Activated naive CD8-positive, alpha-beta T cell treated with anti-CD3 and anti-CD28 coated beads, Interleukin-2, amount 50 U/mL, for 24 hours (primary cell): ENCODE measurements at regions not wholly inside any gene's neighbourhood (a gene's known extent, or its start where the extent isn't known, plus 50 kb on each side); places are given as distances from the start of the nearest gene placed in this dataset.

ENCODE experiments used
- ATAC-seq: fragments of 150-1000 bp; cut with Tn5 transposase; one replicate; pipeline ENCODE4 v1.10.0; 2021
- DNase-seq: peaks from one replicate; pipeline ENCODE4 v3.0.0; 2021
- H3K27ac Mint-ChIP-seq: one replicate; pipeline ENCODE4 v1.8.0; 2021; ENCODE audit warnings: mild to moderate bottlenecking, mixed read lengths
- H3K27me3 Mint-ChIP-seq: one replicate; pipeline ENCODE4 v1.8.0; 2021; ENCODE audit warnings: mixed read lengths
- H3K36me3 Mint-ChIP-seq: one replicate; pipeline ENCODE4 v1.8.0; 2021; ENCODE audit warnings: low read depth, mixed read lengths
- H3K4me1 Mint-ChIP-seq: one replicate; pipeline ENCODE4 v1.8.0; 2021; ENCODE audit warnings: mixed read lengths
- H3K4me3 Mint-ChIP-seq: one replicate; pipeline ENCODE4 v1.8.0; 2021; ENCODE audit warnings: mild to moderate bottlenecking, moderate library complexity, mixed read lengths
- H3K9me3 Mint-ChIP-seq: one replicate; pipeline ENCODE4 v1.8.0; 2021; ENCODE audit warnings: mixed read lengths

GRCh38 chr4:104727643-104728042, 232.9 kb upstream of the CXXC4 start:
- no peaks in the 10 kb centered on the region for H3K27me3 Mint-ChIP-seq
- no peaks in the 10 kb centered on the region for H3K36me3 Mint-ChIP-seq
- H3K4me1 Mint-ChIP-seq: peaks cover 2% of the 10 kb centered on the region
- no peaks in the 10 kb centered on the region for H3K9me3 Mint-ChIP-seq
- H3K27ac Mint-ChIP-seq: no peak overlapping the region
- no peak overlapping the region for H3K4me3 Mint-ChIP-seq
- no peak for ATAC-seq
- no peak for DNase-seq

DNA sequence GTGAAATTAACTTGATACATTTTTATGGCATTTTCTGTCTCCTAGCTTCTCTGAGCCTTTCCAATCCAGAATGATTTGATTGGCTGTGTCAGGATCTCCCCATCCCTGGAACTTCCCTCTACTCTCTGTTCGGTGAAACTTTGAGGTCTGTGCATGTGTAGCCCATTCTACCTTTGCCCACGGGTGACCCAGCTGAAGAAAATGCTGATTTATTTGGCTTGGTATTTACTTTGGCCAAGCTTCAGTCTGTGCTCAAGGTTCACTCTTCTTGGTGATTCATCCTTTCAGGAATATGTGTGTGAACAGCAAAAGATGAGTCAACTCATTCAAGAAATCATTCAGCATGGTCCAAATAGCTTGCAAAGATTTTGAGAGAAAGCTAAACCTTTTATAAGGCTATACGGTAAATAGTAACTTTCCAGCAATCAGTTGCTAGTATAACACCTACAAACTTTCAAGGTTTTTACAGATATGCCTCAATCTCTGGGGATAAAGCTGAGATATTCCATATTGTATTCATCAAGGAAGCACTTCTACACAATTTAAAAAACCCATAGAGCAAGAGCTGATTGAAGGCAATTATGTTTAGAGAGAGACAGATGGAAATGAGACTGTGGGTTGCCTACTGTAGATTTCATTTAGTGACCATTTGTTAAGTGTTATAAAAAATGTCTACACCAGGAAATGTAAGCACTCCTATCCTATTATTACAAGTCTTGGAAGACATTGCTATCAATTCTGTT, 233.9 kb upstream of the CXXC4 start:
- H3K4me1 Mint-ChIP-seq: peaks cover 2% of the 10 kb centered on the region
- DNase-seq (no peak), ATAC-seq (peak; percentile 63)
- peaks cover 4% of the 10 kb centered on the region for H3K27me3 Mint-ChIP-seq
- H3K4me3 Mint-ChIP-seq: no peak overlapping the region
- H3K27ac Mint-ChIP-seq: no peak overlapping the region
- H3K36me3 Mint-ChIP-seq: no peaks in the 10 kb centered on the region
- H3K9me3 Mint-ChIP-seq: no peaks in the 10 kb centered on the region

GRCh38 chr4:104732766-104733165, 238.1 kb upstream of the CXXC4 start:
- Mint-ChIP-seq H3K4me1 (peaks cover 2% of the 10 kb centered on the region), H3K36me3 (no peaks in the 10 kb centered on the region), H3K9me3 (no peaks in the 10 kb centered on the region), H3K4me3 (no peak overlapping the region), H3K27me3 (peaks cover 4% of the 10 kb centered on the region), H3K27ac (no peak overlapping the region)
- ATAC-seq: no peak
- DNase-seq: no peak

DNA sequence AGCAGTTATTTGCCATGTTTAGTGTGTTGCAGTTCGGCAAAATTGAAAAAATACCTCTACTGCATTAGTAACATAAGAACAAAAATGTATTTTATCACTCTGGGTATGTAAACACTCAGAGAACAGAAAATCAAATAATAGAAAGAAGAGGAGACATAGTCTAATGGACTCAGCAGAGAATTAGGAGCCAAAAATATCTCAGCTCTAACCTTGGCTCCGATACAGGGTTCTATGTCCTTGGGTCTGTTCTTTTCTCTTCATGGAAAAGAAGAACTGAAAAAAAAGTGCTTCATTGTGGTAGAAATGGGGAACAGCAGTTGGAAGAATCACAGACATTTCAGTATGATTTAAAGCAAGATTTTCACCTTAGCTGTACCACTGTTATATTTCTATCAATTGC, 240.5 kb upstream of the CXXC4 start:
- Mint-ChIP-seq H3K36me3 (no peaks in the 10 kb centered on the region), H3K27me3 (peaks cover 4% of the 10 kb centered on the region), H3K9me3 (no peaks in the 10 kb centered on the region), H3K27ac (no peak overlapping the region), H3K4me1 (no peaks in the 10 kb centered on the region), H3K4me3 (no peak overlapping the region)
- DNase-seq: no peak
- no peak for ATAC-seq

- ATAC-seq (no peak), DNase-seq (no peak)
- H3K27ac Mint-ChIP-seq: no peak overlapping the region
- H3K4me3 Mint-ChIP-seq: no peak overlapping the region
- no peaks in the 10 kb centered on the region for H3K36me3 Mint-ChIP-seq
- H3K27me3 Mint-ChIP-seq: peaks cover 5% of the 10 kb centered on the region
- no peaks in the 10 kb centered on the region for H3K4me1 Mint-ChIP-seq
- H3K9me3 Mint-ChIP-seq: no peaks in the 10 kb centered on the region
Measured at GRCh38 chr4:104740161-104740560, 245.5 kb upstream of the CXXC4 start.

GRCh38 chr4:104743215-104743653, 248.5 kb upstream of the CXXC4 start:
- H3K36me3 Mint-ChIP-seq: no peaks in the 10 kb centered on the region
- H3K4me3 Mint-ChIP-seq: no peak overlapping the region
- DNase-seq (no peak), ATAC-seq (no peak)
- no peaks in the 10 kb centered on the region for H3K9me3 Mint-ChIP-seq
- no peak overlapping the region for H3K27ac Mint-ChIP-seq
- H3K4me1 Mint-ChIP-seq: no peaks in the 10 kb centered on the region
- H3K27me3 Mint-ChIP-seq: peaks cover 5% of the 10 kb centered on the region

DNA sequence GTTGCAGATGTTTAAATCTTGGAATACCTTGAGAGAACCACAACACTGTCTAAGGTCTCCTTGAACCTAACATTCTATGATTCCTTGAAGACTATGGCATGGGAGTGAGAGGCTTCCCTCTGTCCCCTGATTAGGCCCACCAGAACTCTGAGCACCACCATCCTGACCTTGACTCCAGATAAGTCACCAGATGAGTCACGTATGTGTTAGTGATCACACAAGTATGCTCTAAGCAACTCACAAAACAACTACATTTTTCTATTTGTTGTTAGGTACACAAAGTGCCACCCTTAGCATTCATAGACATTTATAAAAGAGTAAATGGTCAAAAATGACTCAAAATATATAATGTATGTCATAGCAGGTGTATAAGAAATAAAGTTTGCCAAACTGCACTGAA, 252.9 kb upstream of the CXXC4 start:
- no peaks in the 10 kb centered on the region for H3K9me3 Mint-ChIP-seq
- H3K27ac Mint-ChIP-seq: no peak overlapping the region
- peak; percentile 50 for ATAC-seq
- H3K27me3 Mint-ChIP-seq: no peaks in the 10 kb centered on the region
- peaks cover 10% of the 10 kb centered on the region for H3K4me1 Mint-ChIP-seq
- H3K4me3 Mint-ChIP-seq: no peak overlapping the region
- DNase-seq: no peak
- H3K36me3 Mint-ChIP-seq: no peaks in the 10 kb centered on the region

DNA sequence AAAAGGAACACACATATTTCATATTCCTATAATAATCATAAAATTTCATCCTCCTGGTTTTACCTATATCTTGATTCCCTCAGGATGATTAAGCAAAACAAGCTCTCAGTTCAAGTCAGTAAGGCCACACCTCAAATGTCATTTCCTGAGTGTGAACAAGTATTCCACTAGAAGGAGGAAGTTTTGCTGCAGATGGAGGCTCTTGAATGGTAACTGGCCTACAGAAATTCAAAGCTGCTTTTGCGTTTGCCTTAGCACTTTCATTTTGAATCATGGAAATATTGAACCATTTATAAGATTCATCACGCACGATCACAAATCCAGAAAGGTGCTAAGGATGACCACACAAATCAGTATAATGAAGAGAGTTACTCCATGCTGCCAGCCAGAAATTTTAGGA, 254.4 kb upstream of the CXXC4 start:
- Mint-ChIP-seq H3K4me1 (peaks cover 10% of the 10 kb centered on the region), H3K27ac (no peak overlapping the region), H3K36me3 (no peaks in the 10 kb centered on the region), H3K4me3 (no peak overlapping the region), H3K27me3 (no peaks in the 10 kb centered on the region), H3K9me3 (no peaks in the 10 kb centered on the region)
- ATAC-seq (peak; percentile 80), DNase-seq (no peak)

- Mint-ChIP-seq H3K27me3 (no peaks in the 10 kb centered on the region), H3K27ac (no peak overlapping the region)
Measured at GRCh38 chr4:104750008-104750407, 255.3 kb upstream of the CXXC4 start.

DNA sequence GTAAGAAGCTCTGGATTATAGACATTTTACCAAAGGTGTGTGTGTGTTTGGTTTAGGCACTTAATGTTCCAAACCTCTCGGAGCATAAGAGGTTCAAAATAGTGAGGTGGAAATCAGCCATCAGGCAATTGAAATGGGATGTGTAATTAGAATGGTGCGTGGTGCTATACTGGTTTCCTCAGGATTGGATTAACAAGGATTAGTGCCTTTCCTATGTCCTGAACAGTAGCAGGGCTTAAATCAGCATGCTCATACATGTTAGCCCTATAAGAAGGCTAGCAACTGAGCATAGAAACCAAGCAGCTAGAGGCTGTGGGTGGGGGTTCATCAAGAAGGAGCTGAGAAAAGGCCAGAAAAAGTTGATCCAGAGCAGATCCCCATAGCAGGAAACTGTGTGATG, 256.8 kb upstream of the CXXC4 start:
- no peak for ATAC-seq
- H3K4me1 Mint-ChIP-seq: peaks cover 10% of the 10 kb centered on the region
- no peaks in the 10 kb centered on the region for H3K36me3 Mint-ChIP-seq
- no peak overlapping the region for H3K4me3 Mint-ChIP-seq
- H3K9me3 Mint-ChIP-seq: peaks cover 3% of the 10 kb centered on the region
- DNase-seq: no peak
- H3K27ac Mint-ChIP-seq: no peak overlapping the region
- H3K27me3 Mint-ChIP-seq: no peaks in the 10 kb centered on the region

More at GRCh38 chr4:104750008-104750407, 255.3 kb upstream of the CXXC4 start:
- H3K4me1 Mint-ChIP-seq: peaks cover 10% of the 10 kb centered on the region
- no peak for ATAC-seq
- H3K9me3 Mint-ChIP-seq: no peaks in the 10 kb centered on the region
- no peak for DNase-seq
- no peaks in the 10 kb centered on the region for H3K36me3 Mint-ChIP-seq
- no peak overlapping the region for H3K4me3 Mint-ChIP-seq

DNA sequence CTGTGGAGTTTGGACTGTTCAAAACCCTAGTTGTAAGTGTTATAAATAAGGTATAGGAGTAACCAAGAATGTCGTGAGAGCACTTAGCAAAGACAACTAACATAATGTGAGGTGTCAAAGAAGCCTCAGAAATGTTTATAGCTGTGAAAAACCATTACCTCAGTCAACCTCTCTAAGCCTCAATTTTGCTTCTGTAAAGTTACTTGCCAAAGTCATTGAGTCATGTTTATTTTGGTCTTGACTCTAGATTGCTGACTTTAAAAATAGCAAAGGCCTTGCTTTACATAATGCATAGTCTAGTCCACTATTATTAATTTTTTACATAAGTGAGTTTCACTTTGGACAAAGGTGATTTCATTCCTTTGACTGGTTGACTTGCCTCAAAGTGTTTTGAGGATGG, 257.6 kb upstream of the CXXC4 start:
- Mint-ChIP-seq H3K4me1 (peaks cover 10% of the 10 kb centered on the region), H3K27me3 (peaks cover 2% of the 10 kb centered on the region), H3K27ac (no peak overlapping the region), H3K36me3 (no peaks in the 10 kb centered on the region), H3K9me3 (peaks cover 3% of the 10 kb centered on the region), H3K4me3 (no peak overlapping the region)
- DNase-seq (no peak), ATAC-seq (no peak)

DNA sequence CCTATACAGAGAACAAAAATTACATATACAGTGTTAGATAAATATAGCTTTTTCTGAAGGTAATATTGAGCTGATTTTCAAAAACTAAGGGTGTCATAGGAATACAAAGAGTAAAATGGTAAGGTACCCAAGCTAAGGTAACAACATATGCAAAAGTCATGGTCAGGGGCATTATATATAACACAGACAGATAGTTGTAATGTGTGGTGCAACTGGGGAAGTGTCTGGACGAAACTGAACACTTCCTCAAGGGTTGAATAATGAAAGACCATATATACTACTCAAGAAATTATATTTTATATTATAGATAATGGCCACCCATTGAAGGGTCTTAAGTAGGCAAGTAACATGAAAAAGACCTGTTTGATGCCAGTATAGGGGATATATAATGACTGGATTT, 262.1 kb upstream of the CXXC4 start:
- H3K4me3 Mint-ChIP-seq: no peak overlapping the region
- H3K9me3 Mint-ChIP-seq: peaks cover 3% of the 10 kb centered on the region
- peaks cover 2% of the 10 kb centered on the region for H3K27me3 Mint-ChIP-seq
- H3K4me1 Mint-ChIP-seq: peaks cover 8% of the 10 kb centered on the region
- ATAC-seq (no peak), DNase-seq (no peak)
- H3K27ac Mint-ChIP-seq: no peak overlapping the region
- H3K36me3 Mint-ChIP-seq: no peaks in the 10 kb centered on the region

DNA sequence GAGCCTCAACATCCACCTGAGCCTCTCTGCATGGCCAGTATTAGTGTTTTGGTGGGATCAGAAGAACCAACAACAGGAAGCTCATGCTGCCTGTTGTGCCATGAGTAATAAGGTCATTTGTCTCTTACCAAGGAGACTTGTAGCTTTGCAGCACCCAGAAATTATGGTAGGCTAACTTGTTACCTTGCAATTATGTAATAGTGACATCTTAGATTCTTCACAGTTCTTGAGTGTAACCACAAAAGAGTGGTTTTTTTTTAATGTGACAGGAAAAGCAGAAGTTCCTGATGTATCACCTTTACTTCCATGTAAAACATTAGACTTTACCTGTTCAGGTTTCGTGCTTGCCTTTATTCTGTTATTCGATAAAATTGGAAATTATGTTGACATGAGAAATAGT, 263.9 kb upstream of the CXXC4 start:
- Mint-ChIP-seq H3K4me1 (peaks cover 8% of the 10 kb centered on the region), H3K27ac (no peak overlapping the region), H3K9me3 (peaks cover 3% of the 10 kb centered on the region), H3K36me3 (no peaks in the 10 kb centered on the region), H3K27me3 (peaks cover 5% of the 10 kb centered on the region), H3K4me3 (no peak overlapping the region)
- ATAC-seq (no peak), DNase-seq (no peak)

DNA sequence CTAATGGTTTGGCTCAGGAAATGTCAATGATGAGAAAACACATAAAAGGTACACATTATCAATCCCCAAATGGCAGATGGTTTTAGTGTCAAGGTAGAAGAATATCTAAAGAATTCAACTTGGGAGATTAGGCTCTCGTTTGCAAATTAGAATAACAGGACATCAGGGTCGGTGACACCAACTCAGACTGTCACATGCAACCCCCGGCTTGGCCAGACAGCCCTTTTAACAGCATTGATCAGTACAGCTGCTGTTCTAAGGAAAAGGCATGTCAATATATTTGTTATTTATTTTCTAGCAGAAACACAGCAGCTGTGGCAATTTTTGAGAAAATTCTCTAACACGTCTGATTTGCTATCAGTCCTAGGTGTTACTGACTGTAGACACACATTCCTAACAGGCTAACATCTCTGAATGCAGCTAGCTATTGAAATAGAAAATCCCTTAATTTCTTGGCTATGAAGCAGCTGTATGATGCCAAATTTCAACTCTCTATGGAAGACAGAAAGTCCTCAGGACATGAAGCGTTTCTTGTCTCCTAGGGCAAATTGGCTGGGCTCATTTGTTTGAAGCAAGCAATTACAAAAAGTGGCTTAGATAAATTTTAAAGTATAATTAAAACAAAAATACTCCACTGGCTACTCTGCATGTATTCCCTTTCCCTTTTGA, 269.0 kb upstream of the CXXC4 start:
- Mint-ChIP-seq H3K4me1 (peaks cover 4% of the 10 kb centered on the region), H3K4me3 (no peak overlapping the region), H3K9me3 (no peaks in the 10 kb centered on the region), H3K27me3 (peaks cover 3% of the 10 kb centered on the region), H3K27ac (no peak overlapping the region), H3K36me3 (no peaks in the 10 kb centered on the region)
- DNase-seq (no peak), ATAC-seq (no peak)

DNA sequence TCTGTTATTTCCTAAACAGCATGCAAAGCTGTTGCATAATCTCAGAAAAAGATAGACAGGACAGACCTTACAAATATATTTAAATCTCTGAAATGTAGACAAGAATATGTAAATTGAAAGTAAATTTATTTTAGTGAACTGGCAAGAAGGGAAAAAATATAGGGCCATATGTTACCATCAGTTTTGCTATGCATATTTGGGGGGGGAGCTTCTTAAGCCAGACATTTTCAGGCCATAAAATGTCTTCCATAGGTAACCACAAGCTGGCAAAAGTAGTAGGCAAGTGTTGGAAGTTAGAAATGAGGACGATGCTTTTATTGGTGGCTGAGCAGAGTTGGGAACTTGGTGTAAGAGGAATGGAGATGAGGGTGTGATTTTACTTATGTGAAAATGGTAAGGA, 272.0 kb upstream of the CXXC4 start:
- peaks cover 3% of the 10 kb centered on the region for H3K27me3 Mint-ChIP-seq
- no peak overlapping the region for H3K27ac Mint-ChIP-seq
- no peaks in the 10 kb centered on the region for H3K9me3 Mint-ChIP-seq
- DNase-seq: no peak
- no peaks in the 10 kb centered on the region for H3K36me3 Mint-ChIP-seq
- H3K4me1 Mint-ChIP-seq: peaks cover 6% of the 10 kb centered on the region
- no peak for ATAC-seq
- no peak overlapping the region for H3K4me3 Mint-ChIP-seq
